Pons (tissue), 1 donor: ENCODE measurements at regions not wholly inside any gene's neighbourhood (a gene's known extent, or its start where the extent isn't known, plus 50 kb on each side); places are given as distances from the start of the nearest gene placed in this dataset.

Source experiments
- DNase-seq: peaks from one replicate; pipeline ENCODE4 v3.0.0-alpha.2; 2016; ENCODE audit warnings: low spot score

- DNase-seq: no peak
These were observed 110.1 kb upstream of the ATP1A1 start for GRCh38 chr1:116262995-116263385.

- no peak for DNase-seq
These were observed 106.8 kb upstream of the ATP1A1 start for GRCh38 chr1:116265931-116266863.

- no peak for DNase-seq
These were observed 106.2 kb upstream of the ATP1A1 start for GRCh38 chr1:116266864-116267212.

GRCh38 chr1:116268211-116268610 is 104.8 kb upstream of the ATP1A1 start:
- peak; percentile 40 for DNase-seq

GRCh38 chr1:116270316-116271057 is 102.6 kb upstream of the ATP1A1 start:
- no peak for DNase-seq

- DNase-seq: no peak
These were observed 99.8 kb upstream of the ATP1A1 start for GRCh38 chr1:116273042-116273783.

GRCh38 chr1:116276532-116276931 is 96.5 kb upstream of the ATP1A1 start:
- DNase-seq: no peak

GRCh38 chr1:116277840-116278540 is 95.1 kb upstream of the ATP1A1 start:
- DNase-seq: no peak

GRCh38 chr1:116278541-116278866 is 94.5 kb upstream of the ATP1A1 start:
- DNase-seq: no peak

- no peak for DNase-seq
These were observed 93.3 kb upstream of the ATP1A1 start for GRCh38 chr1:116279715-116280114.

- peak; percentile 15 for DNase-seq
These were observed 88.1 kb upstream of the ATP1A1 start for GRCh38 chr1:116284819-116285390.

GRCh38 chr1:116286541-116286971 is 86.5 kb upstream of the ATP1A1 start:
- no peak for DNase-seq

- DNase-seq: no peak
These were observed 85.5 kb upstream of the ATP1A1 start for GRCh38 chr1:116287341-116288200.

- no peak for DNase-seq
These were observed 84.8 kb upstream of the ATP1A1 start for GRCh38 chr1:116288201-116288598.

- DNase-seq: no peak
These were observed 83.9 kb upstream of the ATP1A1 start for GRCh38 chr1:116289193-116289592.

- DNase-seq: no peak
These were observed 82.8 kb upstream of the ATP1A1 start for GRCh38 chr1:116290085-116290705.

GRCh38 chr1:116291024-116291423 is 82.0 kb upstream of the ATP1A1 start:
- DNase-seq: no peak

GRCh38 chr1:116292929-116293725 is 79.9 kb upstream of the ATP1A1 start:
- no peak for DNase-seq

- no peak for DNase-seq
These were observed 75.4 kb upstream of the ATP1A1 start for GRCh38 chr1:116297495-116298212.
